GM18505 (cell line): ENCODE measurements at regions not wholly inside any gene's neighbourhood (a gene's known extent, or its start where the extent isn't known, plus 50 kb on each side); places are given as distances from the start of the nearest gene placed in this dataset.
"Not testable (repeated sequence)": the region's sequence is repeated elsewhere in the genome, so short reads cannot be mapped to it uniquely, and the experiment has no call there.

Experiments
- ATAC-seq: cut with Tn5 transposase; IDR thresholded peaks from one replicate; pipeline ENCODE4 v1.9.1; 2021; ENCODE audit not compliant: unreplicated experiment
- POLR2A ChIP-seq: IDR thresholded peaks from 4 replicates; pipeline ENCODE4 v1.6.1; 2011; ENCODE audit warnings: borderline replicate concordance; ENCODE audit not compliant: insufficient read depth, insufficient read length; ENCODE audit errors: extremely low read depth

- ATAC-seq: no peak
- no peak for TF ChIP-seq POLR2A
These were observed 146.4 kb upstream of the MAP3K1 start for GRCh38 chr5:56668996-56669395.

- TF ChIP-seq POLR2A: no peak
- ATAC-seq: no peak
These were observed 147.7 kb upstream of the MAP3K1 start for GRCh38 chr5:56667692-56668091.

- TF ChIP-seq POLR2A: no peak
- ATAC-seq: no peak
These were observed 148.4 kb upstream of the MAP3K1 start for GRCh38 chr5:56666901-56667300.

- ATAC-seq: not testable (repeated sequence)
These were observed 150.2 kb upstream of the MAP3K1 start for GRCh38 chr5:56665117-56665516.

GRCh38 chr5:56664025-56664424, 151.3 kb upstream of the MAP3K1 start:
- no peak for ATAC-seq
- TF ChIP-seq POLR2A: no peak

GRCh38 chr5:56663523-56663922, 151.8 kb upstream of the MAP3K1 start:
- ATAC-seq: no peak

GRCh38 chr5:56662893-56663292, 152.5 kb upstream of the MAP3K1 start:
- no peak for TF ChIP-seq POLR2A
- ATAC-seq: no peak

More at GRCh38 chr5:56663523-56663922, 151.8 kb upstream of the MAP3K1 start:
- TF ChIP-seq POLR2A: no peak

- no peak for ATAC-seq
- no peak for TF ChIP-seq POLR2A
These were observed 155.4 kb upstream of the MAP3K1 start for GRCh38 chr5:56659971-56660370.

- no peak for ATAC-seq
- no peak for TF ChIP-seq POLR2A
These were observed 156.4 kb upstream of the MAP3K1 start for GRCh38 chr5:56658972-56659371.

- ATAC-seq: no peak
- no peak for TF ChIP-seq POLR2A
These were observed 158.3 kb upstream of the MAP3K1 start for GRCh38 chr5:56656846-56657726.

GRCh38 chr5:56651893-56652292, 163.5 kb upstream of the MAP3K1 start:
- no peak for ATAC-seq
- no peak for TF ChIP-seq POLR2A

GRCh38 chr5:56650386-56650785, 165.0 kb upstream of the MAP3K1 start:
- no peak for TF ChIP-seq POLR2A
- ATAC-seq: no peak

GRCh38 chr5:56649569-56649968, 165.8 kb upstream of the MAP3K1 start:
- no peak for ATAC-seq
- TF ChIP-seq POLR2A: no peak

- no peak for TF ChIP-seq POLR2A
- no peak for ATAC-seq
These were observed 166.8 kb upstream of the MAP3K1 start for GRCh38 chr5:56648460-56649034.
